Coronary artery (tissue), 2 donors: ENCODE measurements at regions not wholly inside any gene's neighbourhood (a gene's known extent, or its start where the extent isn't known, plus 50 kb on each side); places are given as distances from the start of the nearest gene placed in this dataset.
A peak's percentile ranks its signal among the peaks of the same experiment; 100 is the strongest.
"Not testable (repeated sequence)": the region's sequence is repeated elsewhere in the genome, so short reads cannot be mapped to it uniquely, and the experiment has no call there.

Source experiments
- DNase-seq: peaks from one replicate; pipeline ENCODE4 v3.0.0-alpha.2; 2017; ENCODE audit warnings: low spot score
- H3K27ac ChIP-seq, 2 donors: fragments of 200-600 bp; sonication (generic); one replicate each; pipeline ENCODE4 v1.5.1; 2016 to 2019
- H3K4me3 ChIP-seq: fragments of 200-600 bp; sonication (generic); 2 replicates; pipeline ENCODE4 v1.5.1; 2016; ENCODE audit warnings: mild to moderate bottlenecking, moderate library complexity
- CTCF ChIP-seq: fragments of 200-600 bp; sonication (generic); IDR thresholded peaks from one replicate; pipeline ENCODE4 v1.5.1; 2019; ENCODE audit warnings: antibody characterized with exemption

GRCh38 chr3:125715651-125716050 is 120.4 kb upstream of the OSBPL11 start:
- Histone ChIP-seq H3K4me3 (no peak overlapping the region), H3K27ac (no peak overlapping the region)
- no peak for TF ChIP-seq CTCF
- DNase-seq = no peak

GRCh38 chr3:125732151-125732550 is 136.9 kb upstream of the OSBPL11 start:
- H3K27ac ChIP-seq, DNase-seq, H3K4me3 ChIP-seq: not testable (repeated sequence)

DNA sequence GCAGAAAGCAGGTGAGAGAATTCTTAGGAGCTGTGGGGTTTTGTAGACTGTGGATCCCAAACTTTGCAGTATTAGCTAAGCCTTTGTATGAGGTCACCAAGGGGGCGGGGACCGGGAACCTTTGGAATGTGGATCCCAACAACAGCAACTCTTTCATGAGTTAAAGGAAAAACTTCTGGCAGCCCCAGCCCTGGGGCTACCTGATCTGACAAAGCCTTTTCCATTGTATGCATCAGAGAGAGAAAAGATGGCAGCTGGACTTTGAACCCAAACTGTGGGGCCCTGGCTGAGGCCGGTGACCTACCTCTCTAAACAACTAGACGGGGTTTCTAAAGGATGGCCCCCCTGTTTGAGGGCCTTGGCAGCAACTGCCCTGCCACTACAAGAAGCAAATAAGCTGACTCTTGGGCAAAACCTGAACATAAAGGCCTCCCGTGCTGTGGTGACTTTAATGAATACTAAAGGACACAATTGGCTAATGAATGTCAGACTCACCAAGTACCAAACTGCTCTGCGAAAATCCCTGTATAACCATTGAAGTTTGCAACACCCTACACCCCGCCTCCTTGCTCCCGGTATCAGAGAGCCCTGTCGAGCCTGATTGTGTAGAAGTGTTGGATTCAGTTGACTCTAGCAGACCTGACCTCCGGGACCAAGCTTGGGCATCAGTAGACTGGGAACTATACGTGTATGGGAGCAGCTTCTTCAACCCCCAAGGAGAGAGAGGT is 146.9 kb upstream of the OSBPL11 start:
- not testable (repeated sequence) for H3K27ac ChIP-seq, H3K4me3 ChIP-seq, DNase-seq

DNA sequence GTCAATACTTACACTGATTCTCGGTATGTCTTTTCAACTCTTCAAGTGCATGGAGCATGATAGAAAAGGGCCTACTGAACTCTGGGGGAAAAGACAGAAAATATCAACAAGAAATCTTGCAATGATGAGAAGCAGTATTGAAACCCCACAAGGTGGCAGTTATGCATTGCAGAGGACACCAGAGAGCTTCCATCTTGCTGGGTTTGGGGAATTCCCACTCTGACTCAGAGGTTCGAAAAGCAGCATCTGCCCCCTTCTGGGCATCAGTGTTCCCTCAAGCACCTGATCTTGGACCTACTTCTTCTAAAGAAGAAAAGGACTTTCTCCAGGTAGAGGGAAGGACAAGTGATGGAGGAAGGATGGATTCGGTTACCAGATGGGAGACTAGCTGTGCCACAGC is 147.5 kb upstream of the OSBPL11 start:
- not testable (repeated sequence) for H3K27ac ChIP-seq, DNase-seq, H3K4me3 ChIP-seq

- H3K27ac ChIP-seq, H3K4me3 ChIP-seq, DNase-seq: not testable (repeated sequence)
Measured at GRCh38 chr3:125757050-125757449, 161.8 kb upstream of the OSBPL11 start.

- H3K4me3 ChIP-seq, DNase-seq: not testable (repeated sequence)
Measured at GRCh38 chr3:125758641-125759130, 163.4 kb upstream of the OSBPL11 start.

DNA sequence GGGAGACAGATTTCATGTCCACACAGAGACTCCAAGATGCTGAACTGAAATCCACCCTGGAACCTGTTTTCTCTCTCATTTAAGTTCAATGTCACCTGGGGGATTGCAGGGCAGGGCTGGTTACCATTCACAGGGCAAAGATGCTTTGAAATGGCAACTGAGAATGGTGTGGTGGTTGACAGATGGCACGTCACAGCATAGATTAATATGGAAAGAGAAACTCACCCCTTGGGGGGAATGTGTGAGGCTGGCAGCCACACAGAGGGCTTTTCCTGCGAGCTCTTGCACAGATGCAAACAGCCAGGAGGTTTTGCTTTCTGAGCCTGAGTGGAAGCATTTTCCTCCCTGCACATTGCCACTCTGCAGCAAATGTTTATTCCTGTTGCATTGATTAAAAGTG is 167.3 kb upstream of the OSBPL11 start:
- not testable (repeated sequence) for H3K4me3 ChIP-seq, DNase-seq, H3K27ac ChIP-seq

More at GRCh38 chr3:125758641-125759130, 163.4 kb upstream of the OSBPL11 start:
- not testable (repeated sequence) for H3K27ac ChIP-seq

- TF ChIP-seq CTCF = peak; percentile 88
- DNase-seq, H3K27ac ChIP-seq: not testable (repeated sequence)
- H3K4me3 ChIP-seq = peak overlapping the region; percentile 78
Measured at GRCh38 chr3:125766285-125766826, 171.1 kb upstream of the OSBPL11 start.

DNA sequence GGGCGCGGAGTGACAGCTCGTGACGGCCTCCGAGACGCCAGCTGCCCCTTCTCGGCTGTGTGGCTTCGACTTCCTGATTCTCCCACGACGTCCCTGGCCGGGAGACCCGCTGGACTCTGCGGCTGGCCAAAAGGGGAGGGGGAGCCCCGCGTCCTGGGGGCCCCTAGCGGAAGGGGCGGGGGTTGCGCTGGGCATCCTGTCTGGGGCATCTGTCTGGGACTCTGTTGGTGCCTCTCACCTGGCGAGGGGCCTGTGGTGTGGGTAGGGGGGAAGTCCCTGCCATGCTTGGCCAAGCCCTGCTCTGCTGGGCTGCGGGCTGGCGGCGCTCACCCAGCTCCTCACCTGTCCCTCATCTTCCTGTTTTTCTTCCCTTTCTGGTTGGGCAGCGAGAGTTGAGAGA is 171.6 kb upstream of the OSBPL11 start:
- not testable (repeated sequence) for H3K27ac ChIP-seq, DNase-seq
- H3K4me3 ChIP-seq = peak overlapping the region; percentile 78

GRCh38 chr3:125767641-125768040 is 172.3 kb upstream of the OSBPL11 start:
- DNase-seq = no peak
- no peak for TF ChIP-seq CTCF
- Histone ChIP-seq H3K4me3 (no peak overlapping the region), H3K27ac (no peak overlapping the region)

GRCh38 chr3:125768821-125769220 is 173.5 kb upstream of the OSBPL11 start:
- not testable (repeated sequence) for DNase-seq, H3K27ac ChIP-seq, H3K4me3 ChIP-seq

- not testable (repeated sequence) for H3K27ac ChIP-seq, DNase-seq, H3K4me3 ChIP-seq
Measured at GRCh38 chr3:125771506-125771905, 176.2 kb upstream of the OSBPL11 start.

DNA sequence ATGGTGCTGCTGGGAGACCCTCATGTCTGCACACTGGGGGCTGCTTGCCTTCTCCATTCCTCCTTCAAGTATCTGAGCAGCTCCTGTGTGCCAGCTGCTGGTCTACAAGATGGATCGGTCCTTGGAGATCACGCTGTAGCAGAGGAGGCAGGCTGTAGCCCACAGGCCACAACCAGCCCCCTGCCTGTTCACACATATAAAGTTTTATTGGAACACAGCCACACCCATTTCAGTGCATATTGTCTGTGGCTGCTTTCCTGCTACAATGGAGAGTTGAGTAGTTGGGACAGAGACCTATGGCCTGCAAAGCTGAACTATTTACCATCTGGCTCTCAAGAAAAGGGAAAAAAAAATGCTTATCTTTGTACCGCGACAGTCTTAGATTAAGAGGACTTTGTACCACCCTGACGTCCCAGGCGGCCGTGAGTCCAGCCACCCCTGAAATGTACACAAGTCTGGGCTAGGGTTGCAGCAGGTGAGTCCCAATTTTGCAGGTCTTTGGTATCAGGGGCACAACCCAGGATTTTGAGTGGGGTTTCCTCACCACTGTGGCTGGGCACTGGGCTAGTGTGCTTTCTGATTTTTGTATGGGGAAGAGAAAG is 179.2 kb upstream of the OSBPL11 start:
- H3K27ac ChIP-seq, H3K4me3 ChIP-seq, DNase-seq: not testable (repeated sequence)

DNA sequence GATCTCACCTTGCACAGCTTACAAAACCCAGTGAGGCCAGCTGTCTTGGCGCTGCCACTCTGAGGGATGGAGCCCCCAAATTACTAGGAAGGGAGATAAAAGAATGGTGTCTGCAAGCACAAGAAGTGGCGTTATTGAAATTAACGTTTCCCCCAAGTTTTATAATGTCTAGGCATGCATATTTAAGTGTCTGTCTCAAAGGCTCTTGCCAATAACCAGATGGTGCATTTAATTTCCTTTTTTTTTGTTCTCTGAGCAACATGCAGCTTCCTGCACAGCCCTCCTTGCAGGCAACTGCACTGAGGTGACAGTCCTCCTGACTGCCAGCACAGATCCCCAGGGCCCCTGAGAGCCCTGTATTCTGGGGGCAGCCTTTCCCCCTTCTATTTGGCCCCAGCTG is 179.8 kb upstream of the OSBPL11 start:
- not testable (repeated sequence) for H3K4me3 ChIP-seq, DNase-seq, H3K27ac ChIP-seq

- not testable (repeated sequence) for H3K4me3 ChIP-seq, H3K27ac ChIP-seq, DNase-seq
Measured at GRCh38 chr3:125775606-125776294, 180.5 kb upstream of the OSBPL11 start.
